ENCODE measurements at regions not wholly inside any gene's neighbourhood (a gene's known extent, or its start where the extent isn't known, plus 50 kb on each side); places are given as distances from the start of the nearest gene placed in this dataset.

DNA sequence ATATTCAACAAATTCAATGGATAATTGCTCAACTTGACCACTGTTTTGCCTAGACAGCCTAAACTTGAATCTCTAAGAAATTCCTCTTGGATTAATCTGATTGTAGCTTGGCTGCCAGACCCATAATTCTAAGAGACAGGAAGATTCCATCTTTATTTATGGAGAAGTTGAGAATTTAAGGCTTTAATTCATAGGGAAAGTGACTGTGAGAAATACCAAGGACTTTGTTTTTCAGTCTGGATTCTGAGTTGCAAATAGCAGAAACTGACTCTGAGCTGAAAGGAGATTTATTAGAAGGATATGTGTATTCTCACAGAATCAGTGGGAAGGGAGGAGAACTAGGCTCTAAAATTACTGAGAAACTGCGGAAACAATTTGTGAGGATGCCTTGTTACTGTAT, 195.7 kb downstream of the OXSM start:
- TF ChIP-seq ZNF274 (IDR thresholded peaks at IDR 0.05; ENCODE audit: low read depth, low read length) (no peak), YY1 (IDR thresholded peaks at IDR 0.05; ENCODE audit: insufficient read depth, insufficient read length) (no peak), SUZ12 (IDR thresholded peaks at IDR 0.05; ENCODE audit: extremely low read depth, insufficient read depth, insufficient read length) (no peak)

All from NT2/D1 (cell line).